A549 (cell line): ENCODE measurements at regions not wholly inside any gene's neighbourhood (a gene's known extent, or its start where the extent isn't known, plus 50 kb on each side); places are given as distances from the start of the nearest gene placed in this dataset.

ENCODE experiments used
- ATAC-seq, 2 experiments: fragments of 200-7000 bp in 1 of 2; fragments of >200 bp in 1 of 2; cut with Nextera tagmentation in 1 of 2; cut with Tn5 transposase in 1 of 2; 3 replicates each; pipeline versions ENCODE4 v1.8.0 to v1.9.1; 2018 to 2020; ENCODE audit warnings: mild to moderate bottlenecking in 1 of 2, moderate library complexity in 1 of 2
- CTCF ChIA-PET: fragments of 300-600 bp; sonication (Branson Sonifier 250); formaldehyde crosslinking; extraction: SDS; loops from one replicate; lab custom pipeline; 2021; ENCODE audit warnings: antibody characterized with exemption, inconsistent platforms; lab: Yijun Ruan, JAX
- POLR2A ChIA-PET: fragments of 350-600 bp; formaldehyde crosslinking; extraction: SDS; loops from one replicate; lab custom pipeline; 2021; ENCODE audit warnings: antibody characterized with exemption, inconsistent platforms; lab: Yijun Ruan, JAX
- DNase-seq, 2 experiments: peaks; one replicate each; pipeline versions ENCODE4 v3.0.0 to v3.0.0-alpha.2; 2011 to 2016; ENCODE audit warnings: low read depth in 1 of 2, low spot score in 1 of 2
- FAIRE-seq: peaks from 2 replicates; lab custom pipeline; 2011; peaks lifted over from hg19 to GRCh38; lab: Jason Lieb, UNC
- H3K27ac ChIP-seq, 2 experiments: fragments of >200 bp; sonication (Bioruptor Twin); formaldehyde crosslinking; 3 replicates each; pipeline ENCODE4 v1.5.1; 2016 to 2017
- H3K4me1 ChIP-seq: fragments of >200 bp; sonication (Bioruptor Twin); formaldehyde crosslinking; 3 replicates; pipeline ENCODE4 v1.6.1; 2016
- H3K4me2 ChIP-seq: fragments of >200 bp; sonication (Bioruptor Twin); formaldehyde crosslinking; 3 replicates; pipeline ENCODE4 v1.6.1; 2016
- H3K4me3 ChIP-seq: fragments of >200 bp; sonication (Bioruptor Twin); formaldehyde crosslinking; 3 replicates; pipeline ENCODE4 v1.5.1; 2016
- H3K9me3 ChIP-seq: fragments of >200 bp; sonication (Bioruptor Twin); formaldehyde crosslinking; 3 replicates; pipeline ENCODE4 v1.6.1; 2016
- BHLHE40 ChIP-seq: IDR thresholded peaks from 2 replicates; pipeline ENCODE4 v1.6.1; 2012; ENCODE audit warnings: low read depth, low read length, inconsistent platforms
- CEBPB ChIP-seq, 2 experiments: fragments of >200 bp in 1 of 2; sonication (Bioruptor Twin) in 1 of 2; formaldehyde crosslinking in 1 of 2; IDR thresholded peaks; 2 replicates each; pipeline ENCODE4 v1.6.1; 2012 to 2016
- EHF ChIP-seq: fragments of 250-450 bp; sonication (Bioruptor Pico); IDR thresholded peaks from 2 replicates; pipeline ENCODE4 v1.5.0; 2020; ENCODE audit warnings: mild to moderate bottlenecking
- ESRRA ChIP-seq: fragments of 150-350 bp; IDR thresholded peaks from 2 replicates; pipeline ENCODE4 v1.6.1; 2014; ENCODE audit warnings: mild to moderate bottlenecking, low read length, borderline replicate concordance
- FOSL2 ChIP-seq, 2 experiments: fragments of 450-650 bp in 1 of 2; fragments of >200 bp in 1 of 2; sonication (Bioruptor Twin) in 1 of 2; formaldehyde crosslinking; IDR thresholded peaks; 2 replicates each; pipeline versions ENCODE4 v1.5.0 to v1.6.1; 2016 to 2020; ENCODE audit warnings: mild to moderate bottlenecking in 1 of 2, moderate library complexity in 1 of 2
- HES2 ChIP-seq: fragments of >200 bp; sonication (Bioruptor Twin); formaldehyde crosslinking; IDR thresholded peaks from 2 replicates; pipeline ENCODE4 v1.6.1; 2016
- HOXB5 ChIP-seq: fragments of 250-450 bp; sonication (Bioruptor Pico); IDR thresholded peaks from 2 replicates; pipeline ENCODE4 v1.5.0; 2020; ENCODE audit warnings: mild to moderate bottlenecking, moderate library complexity
- JUN ChIP-seq, 2 experiments: fragments of >200 bp; sonication (Bioruptor Twin); formaldehyde crosslinking; IDR thresholded peaks; 2 replicates in 1 of 2; 3 replicates in 1 of 2; pipeline ENCODE4 v1.6.1; 2016 to 2017
- KDM1A ChIP-seq: fragments of 200-600 bp; sonication (generic); IDR thresholded peaks from 2 replicates; pipeline ENCODE4 v1.6.1; 2016; ENCODE audit warnings: low read depth, mild to moderate bottlenecking
- KDM5A ChIP-seq: fragments of 200-600 bp; sonication (generic); IDR thresholded peaks from 2 replicates; pipeline ENCODE4 v1.6.1; 2016; ENCODE audit warnings: antibody characterized with exemption, mild to moderate bottlenecking
- MAFK ChIP-seq: fragments of 450-650 bp; IDR thresholded peaks from 2 replicates; pipeline ENCODE4 v1.6.1; 2014; ENCODE audit not compliant: partially characterized antibody
- MAX ChIP-seq: IDR thresholded peaks from 2 replicates; pipeline ENCODE4 v1.6.1; 2012
- PBX3 ChIP-seq: IDR thresholded peaks from 2 replicates; pipeline ENCODE4 v1.6.1; 2012
- POLR2AphosphoS2 ChIP-seq: conservative IDR thresholded peaks from 2 replicates; pipeline ENCODE4 v1.6.1; 2012; ENCODE audit warnings: low read length, improper control_type of control experiment, inconsistent platforms
- RARB ChIP-seq: fragments of 250-450 bp; sonication (Bioruptor Pico); IDR thresholded peaks from 2 replicates; pipeline ENCODE4 v1.8.0; 2021; ENCODE audit warnings: mild to moderate bottlenecking, moderate library complexity
- RCOR1 ChIP-seq: fragments of 150-350 bp; IDR thresholded peaks from 2 replicates; pipeline ENCODE4 v1.6.1; 2014; ENCODE audit warnings: antibody characterized with exemption, low read length, low read depth
- REST ChIP-seq: fragments of 200-600 bp; sonication (generic); IDR thresholded peaks from 2 replicates; pipeline ENCODE4 v1.6.1; 2016; ENCODE audit warnings: antibody characterized with exemption, mild to moderate bottlenecking, moderate library complexity
- TFCP2L1 ChIP-seq: fragments of 250-450 bp; sonication (Bioruptor Pico); IDR thresholded peaks from 2 replicates; pipeline ENCODE4 v1.5.0; 2021; ENCODE audit warnings: mild to moderate bottlenecking
- ZFP36 ChIP-seq: fragments of 450-650 bp; IDR thresholded peaks from 2 replicates; pipeline ENCODE4 v1.6.1; 2014; ENCODE audit warnings: borderline replicate concordance; ENCODE audit not compliant: partially characterized antibody
- ZNF302 ChIP-seq: fragments of 250-450 bp; sonication (Bioruptor Pico); IDR thresholded peaks from 2 replicates; pipeline ENCODE4 v1.9.0; 2021; ENCODE audit warnings: inconsistent platforms, mild to moderate bottlenecking, moderate library complexity
- WGBS: methylation state at CpG from one replicate; pipeline ENCODE4 v1.1.6; 2017; ENCODE audit errors: missing lambda C conversion rate; 5-methylcytosine and 5-hydroxymethylcytosine counted together
- TF ChIP-seq, protein P1 (sequence below): fragments of >200 bp; sonication (Bioruptor Twin); formaldehyde crosslinking; IDR thresholded peaks from 3 replicates; pipeline ENCODE4 v1.5.1; 2016

DNA sequence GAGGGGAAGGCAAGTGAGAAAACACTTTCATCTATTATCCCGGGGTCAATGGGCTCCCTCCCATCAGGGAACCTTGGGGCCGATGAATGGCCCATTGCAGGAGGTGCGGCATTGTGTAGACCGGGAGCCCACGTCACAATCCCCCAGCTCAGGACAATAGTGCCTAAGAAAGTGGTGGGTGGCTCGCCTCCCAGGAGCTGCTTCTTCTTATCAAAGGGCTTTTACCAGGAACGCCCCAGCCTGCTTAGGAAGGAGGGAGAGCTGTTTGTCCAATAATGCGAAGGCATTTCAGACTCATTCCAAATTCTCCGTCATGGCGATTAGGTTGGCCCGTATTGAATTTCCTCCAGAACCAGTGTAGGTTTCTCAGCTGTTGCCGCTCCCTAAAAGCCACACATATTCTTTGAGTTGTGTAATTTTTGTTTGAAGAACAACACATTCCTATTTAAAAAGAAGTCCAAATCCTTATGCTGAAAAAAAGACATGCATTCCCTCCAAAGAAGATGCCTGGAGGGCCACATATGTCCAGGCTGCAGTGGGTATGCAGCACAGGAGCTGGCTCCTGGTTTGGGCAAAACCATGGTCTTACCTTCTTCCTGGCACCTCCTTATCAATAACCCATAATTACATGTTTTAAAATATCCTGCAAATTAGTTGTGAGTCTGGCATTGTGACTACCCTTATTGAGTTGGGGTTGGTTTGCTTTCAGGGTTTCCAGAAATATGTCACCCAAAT lies 264.7 kb downstream of the MYCN start:
- no peak for TF ChIP-seq KDM5A
- WGBS: 54% methylated on average over 12 of the region's 12 CpGs
- no peak for FAIRE-seq
- no peak for ATAC-seq
- Histone ChIP-seq H3K27ac (no peak overlapping the region), H3K4me1 (no peaks in the 10 kb centered on the region), H3K4me3 (no peak overlapping the region), H3K9me3 (no peaks in the 10 kb centered on the region), H3K4me2 (no peak overlapping the region)
- DNase-seq: no peak
- ChIA-PET CTCF (no interaction called here), POLR2A (no interaction called here)

- FAIRE-seq (no peak), ATAC-seq (no peak)
- 63% methylated on average over 1 of the region's 1 CpG for WGBS
Measured at GRCh38 chr2:16204251-16204650, 263.9 kb downstream of the MYCN start.

DNA sequence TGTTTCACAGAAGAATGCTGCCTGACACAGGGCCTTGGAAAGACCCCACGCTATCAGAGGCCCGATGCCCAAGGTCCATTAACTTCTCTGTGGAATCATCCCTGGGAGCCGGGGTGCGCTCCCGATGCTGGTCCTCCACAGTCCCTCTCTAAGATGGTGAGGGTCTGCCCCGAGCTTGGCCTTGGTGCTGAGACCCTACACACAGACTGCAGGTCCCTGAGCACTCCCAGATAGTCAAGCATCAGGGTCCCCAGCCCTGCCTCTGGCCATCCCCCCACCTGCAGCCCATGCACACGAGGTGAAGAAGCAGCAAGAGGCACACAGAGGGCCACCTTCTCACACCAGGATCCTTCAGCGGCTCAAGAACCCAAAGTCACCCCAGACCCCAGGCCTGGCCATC lies 263.3 kb downstream of the MYCN start:
- FAIRE-seq: no peak
- TF ChIP-seq FOSL2 (IDR thresholded peaks at IDR 0.05): no peak
- no peak for TF ChIP-seq FOSL2 (CRISPR knock-in tag; IDR thresholded peaks at IDR 0.05)
- no peak for TF ChIP-seq KDM1A
- no peak for TF ChIP-seq MAFK
- TF ChIP-seq HES2: no peak
- no peak for TF ChIP-seq HOXB5 (CRISPR knock-in tag)
- TF ChIP-seq ZNF302 (CRISPR knock-in tag): no peak
- TF ChIP-seq POLR2AphosphoS2: no peak
- TF ChIP-seq BHLHE40: no peak
- TF ChIP-seq MAX: no peak
- no peak for TF ChIP-seq KDM5A
- no peak for TF ChIP-seq TFCP2L1 (CRISPR knock-in tag)
- TF ChIP-seq JUN (IDR thresholded peaks at IDR 0.05): no peak
- TF ChIP-seq, protein P1, sequence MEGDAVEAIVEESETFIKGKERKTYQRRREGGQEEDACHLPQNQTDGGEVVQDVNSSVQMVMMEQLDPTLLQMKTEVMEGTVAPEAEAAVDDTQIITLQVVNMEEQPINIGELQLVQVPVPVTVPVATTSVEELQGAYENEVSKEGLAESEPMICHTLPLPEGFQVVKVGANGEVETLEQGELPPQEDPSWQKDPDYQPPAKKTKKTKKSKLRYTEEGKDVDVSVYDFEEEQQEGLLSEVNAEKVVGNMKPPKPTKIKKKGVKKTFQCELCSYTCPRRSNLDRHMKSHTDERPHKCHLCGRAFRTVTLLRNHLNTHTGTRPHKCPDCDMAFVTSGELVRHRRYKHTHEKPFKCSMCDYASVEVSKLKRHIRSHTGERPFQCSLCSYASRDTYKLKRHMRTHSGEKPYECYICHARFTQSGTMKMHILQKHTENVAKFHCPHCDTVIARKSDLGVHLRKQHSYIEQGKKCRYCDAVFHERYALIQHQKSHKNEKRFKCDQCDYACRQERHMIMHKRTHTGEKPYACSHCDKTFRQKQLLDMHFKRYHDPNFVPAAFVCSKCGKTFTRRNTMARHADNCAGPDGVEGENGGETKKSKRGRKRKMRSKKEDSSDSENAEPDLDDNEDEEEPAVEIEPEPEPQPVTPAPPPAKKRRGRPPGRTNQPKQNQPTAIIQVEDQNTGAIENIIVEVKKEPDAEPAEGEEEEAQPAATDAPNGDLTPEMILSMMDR: no peak
- Histone ChIP-seq H3K27ac (no peak overlapping the region), H3K9me3 (no peaks in the 10 kb centered on the region), H3K4me1 (no peaks in the 10 kb centered on the region), H3K4me2 (no peak overlapping the region), H3K4me3 (no peak overlapping the region)
- ChIA-PET POLR2A (no interaction called here), CTCF (no interaction called here)
- 15% methylated on average over 7 of the region's 8 CpGs for WGBS
- no peak for DNase-seq
- no peak for ATAC-seq

More at GRCh38 chr2:16204251-16204650, 263.9 kb downstream of the MYCN start:
- H3K4me3 ChIP-seq: no peak overlapping the region
- POLR2A ChIA-PET: no interaction called here
- H3K4me1 ChIP-seq: no peaks in the 10 kb centered on the region
- H3K9me3 ChIP-seq: no peaks in the 10 kb centered on the region
- DNase-seq: no peak
- no peak overlapping the region for H3K27ac ChIP-seq
- H3K4me2 ChIP-seq: no peak overlapping the region
- CTCF ChIA-PET: interaction anchor here (0.5 kb wide), 1 partner anchor 1778 kb away, joined by 3 read pairs; no protein-coding TSS in a partner anchor
- TF ChIP-seq PBX3: no peak
- TF ChIP-seq BHLHE40: no peak
- no peak for TF ChIP-seq RARB (CRISPR knock-in tag)

DNA sequence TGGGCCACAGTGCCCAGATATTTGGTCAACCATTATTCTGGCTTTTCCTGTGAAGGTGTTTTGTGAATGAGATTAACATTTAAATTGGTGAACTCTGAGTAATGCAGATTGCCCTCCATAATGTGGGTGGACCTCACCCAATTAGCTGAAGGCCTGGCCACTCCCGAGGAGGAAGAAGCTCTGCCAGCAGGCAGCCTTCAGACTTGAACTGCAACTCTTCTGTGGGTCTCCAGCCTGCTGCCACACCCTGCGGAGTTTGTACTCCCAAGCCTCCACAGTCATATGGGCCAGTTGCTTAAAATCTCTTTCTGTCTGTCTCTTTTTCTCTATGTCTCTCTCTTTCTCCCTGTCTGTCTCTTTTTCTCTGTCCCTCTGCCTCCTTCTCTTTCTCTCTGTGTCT lies 262.7 kb downstream of the MYCN start:
- ChIA-PET POLR2A (no interaction called here), CTCF (interaction anchor here (0.6 kb wide), 1 partner anchor 219 kb away, joined by 3 read pairs; no protein-coding TSS in a partner anchor)
- no peak overlapping the region for H3K4me3 ChIP-seq
- no peaks in the 10 kb centered on the region for H3K9me3 ChIP-seq
- DNase-seq (no peak), ATAC-seq (no peak), FAIRE-seq (no peak)
- no peak for TF ChIP-seq EHF (CRISPR knock-in tag)
- no peak for TF ChIP-seq ESRRA
- TF ChIP-seq REST: no peak
- TF ChIP-seq RCOR1: no peak
- TF ChIP-seq ZFP36: no peak
- no peak for TF ChIP-seq CEBPB (IDR thresholded peaks at IDR 0.05)
- no peak overlapping the region for H3K4me2 ChIP-seq
- H3K4me1 ChIP-seq: no peaks in the 10 kb centered on the region
- 40% methylated on average over 2 of the region's 2 CpGs for WGBS
- H3K27ac ChIP-seq: no peak overlapping the region
